ENCODE measurements at regions not wholly inside any gene's neighbourhood (a gene's known extent, or its start where the extent isn't known, plus 50 kb on each side); places are given as distances from the start of the nearest gene placed in this dataset.

DNA sequence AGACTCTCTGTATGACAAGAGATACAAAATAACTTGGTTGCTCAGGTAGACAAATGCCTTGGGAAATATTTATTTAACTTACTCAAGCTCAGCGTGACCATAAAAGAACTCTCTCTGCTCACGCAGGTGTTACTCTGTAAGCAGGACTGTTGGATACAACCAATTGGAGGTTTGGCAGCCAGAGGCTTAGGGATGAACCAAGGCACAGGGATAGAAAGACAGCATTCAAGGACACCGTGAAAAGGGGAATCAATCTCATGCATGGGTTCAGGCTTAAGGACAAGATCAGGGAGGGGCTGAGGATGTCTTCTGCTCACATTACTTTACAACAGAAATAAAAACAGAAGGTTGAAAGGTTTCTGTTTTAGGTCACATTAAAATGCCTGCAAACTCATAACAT is 389.0 kb upstream of the BRINP1 start:
- no peak for TF ChIP-seq EZH2phosphoT487 (IDR thresholded peaks at IDR 0.05; ENCODE audit: low read depth)
- TF ChIP-seq, protein P1, sequence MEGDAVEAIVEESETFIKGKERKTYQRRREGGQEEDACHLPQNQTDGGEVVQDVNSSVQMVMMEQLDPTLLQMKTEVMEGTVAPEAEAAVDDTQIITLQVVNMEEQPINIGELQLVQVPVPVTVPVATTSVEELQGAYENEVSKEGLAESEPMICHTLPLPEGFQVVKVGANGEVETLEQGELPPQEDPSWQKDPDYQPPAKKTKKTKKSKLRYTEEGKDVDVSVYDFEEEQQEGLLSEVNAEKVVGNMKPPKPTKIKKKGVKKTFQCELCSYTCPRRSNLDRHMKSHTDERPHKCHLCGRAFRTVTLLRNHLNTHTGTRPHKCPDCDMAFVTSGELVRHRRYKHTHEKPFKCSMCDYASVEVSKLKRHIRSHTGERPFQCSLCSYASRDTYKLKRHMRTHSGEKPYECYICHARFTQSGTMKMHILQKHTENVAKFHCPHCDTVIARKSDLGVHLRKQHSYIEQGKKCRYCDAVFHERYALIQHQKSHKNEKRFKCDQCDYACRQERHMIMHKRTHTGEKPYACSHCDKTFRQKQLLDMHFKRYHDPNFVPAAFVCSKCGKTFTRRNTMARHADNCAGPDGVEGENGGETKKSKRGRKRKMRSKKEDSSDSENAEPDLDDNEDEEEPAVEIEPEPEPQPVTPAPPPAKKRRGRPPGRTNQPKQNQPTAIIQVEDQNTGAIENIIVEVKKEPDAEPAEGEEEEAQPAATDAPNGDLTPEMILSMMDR (IDR thresholded peaks at IDR 0.05; ENCODE audit: low read depth, low read length): no peak
- no peaks in the 10 kb centered on the region for H3K9me3 ChIP-seq (ENCODE audit: insufficient read depth, low read length)

GRCh38 chr9:119739476-119739875 is 370.2 kb upstream of the BRINP1 start:
- H3K9me3 ChIP-seq (ENCODE audit: insufficient read depth, low read length): no peaks in the 10 kb centered on the region
- H3K36me3 ChIP-seq (replicated peaks; ENCODE audit: low read depth, low read length): no peaks in the 10 kb centered on the region
- TF ChIP-seq, protein P1 (IDR thresholded peaks at IDR 0.05; ENCODE audit: low read depth, low read length): no peak
- TF ChIP-seq EZH2phosphoT487 (IDR thresholded peaks at IDR 0.05; ENCODE audit: low read depth): no peak
- H3K4me3 ChIP-seq (ENCODE audit: low read length): no peak overlapping the region
- H2AFZ ChIP-seq (ENCODE audit: low read depth, low read length): no peak overlapping the region
- H3K9ac ChIP-seq (ENCODE audit: low read length): no peak overlapping the region
- H4K20me1 ChIP-seq (ENCODE audit: insufficient read depth, low read length): no peaks in the 10 kb centered on the region
- H3K27me3 ChIP-seq (ENCODE audit: low read depth, low read length): no peaks in the 10 kb centered on the region
- H3K4me1 ChIP-seq (ENCODE audit: low read length): no peaks in the 10 kb centered on the region
- H3K27ac ChIP-seq (ENCODE audit: low read length): no peak overlapping the region
- no peak overlapping the region for H3K4me2 ChIP-seq (ENCODE audit: low read length)
- H3K79me2 ChIP-seq (ENCODE audit: low read length): no peaks in the 10 kb centered on the region

More for the DNA sequence above, 389.0 kb upstream of the BRINP1 start:
- Histone ChIP-seq H3K79me2 (ENCODE audit: low read length) (no peaks in the 10 kb centered on the region), H3K4me1 (ENCODE audit: low read length) (no peaks in the 10 kb centered on the region), H3K4me3 (ENCODE audit: low read length) (no peak overlapping the region), H4K20me1 (ENCODE audit: insufficient read depth, low read length) (no peaks in the 10 kb centered on the region), H3K9ac (ENCODE audit: low read length) (no peak overlapping the region), H3K27ac (ENCODE audit: low read length) (no peak overlapping the region), H3K27me3 (ENCODE audit: low read depth, low read length) (no peaks in the 10 kb centered on the region), H2AFZ (ENCODE audit: low read depth, low read length) (no peak overlapping the region), H3K36me3 (replicated peaks; ENCODE audit: low read depth, low read length) (no peaks in the 10 kb centered on the region), H3K4me2 (ENCODE audit: low read length) (no peak overlapping the region)

GRCh38 chr9:119736491-119737454 is 367.5 kb upstream of the BRINP1 start:
- Histone ChIP-seq H4K20me1 (ENCODE audit: insufficient read depth, low read length) (no peaks in the 10 kb centered on the region), H3K36me3 (replicated peaks; ENCODE audit: low read depth, low read length) (no peaks in the 10 kb centered on the region), H3K27ac (ENCODE audit: low read length) (no peak overlapping the region), H3K4me3 (ENCODE audit: low read length) (no peak overlapping the region), H3K27me3 (ENCODE audit: low read depth, low read length) (no peaks in the 10 kb centered on the region), H3K9ac (ENCODE audit: low read length) (no peak overlapping the region), H3K4me1 (ENCODE audit: low read length) (no peaks in the 10 kb centered on the region), H3K9me3 (ENCODE audit: insufficient read depth, low read length) (no peaks in the 10 kb centered on the region), H3K79me2 (ENCODE audit: low read length) (no peaks in the 10 kb centered on the region), H3K4me2 (ENCODE audit: low read length) (no peak overlapping the region), H2AFZ (ENCODE audit: low read depth, low read length) (no peak overlapping the region)
- TF ChIP-seq, protein P1 (IDR thresholded peaks at IDR 0.05; ENCODE audit: low read depth, low read length): no peak
- no peak for TF ChIP-seq EZH2phosphoT487 (IDR thresholded peaks at IDR 0.05; ENCODE audit: low read depth)

- Histone ChIP-seq H3K27me3 (ENCODE audit: low read depth, low read length) (no peaks in the 10 kb centered on the region), H3K9me3 (ENCODE audit: insufficient read depth, low read length) (no peaks in the 10 kb centered on the region), H3K27ac (ENCODE audit: low read length) (no peak overlapping the region), H3K4me3 (ENCODE audit: low read length) (no peak overlapping the region), H4K20me1 (ENCODE audit: insufficient read depth, low read length) (no peaks in the 10 kb centered on the region), H2AFZ (ENCODE audit: low read depth, low read length) (no peak overlapping the region), H3K79me2 (ENCODE audit: low read length) (no peaks in the 10 kb centered on the region), H3K4me1 (ENCODE audit: low read length) (no peaks in the 10 kb centered on the region), H3K9ac (ENCODE audit: low read length) (no peak overlapping the region), H3K4me2 (ENCODE audit: low read length) (no peak overlapping the region), H3K36me3 (replicated peaks; ENCODE audit: low read depth, low read length) (no peaks in the 10 kb centered on the region)
- TF ChIP-seq, protein P1 (IDR thresholded peaks at IDR 0.05; ENCODE audit: low read depth, low read length): no peak
- TF ChIP-seq EZH2phosphoT487 (IDR thresholded peaks at IDR 0.05; ENCODE audit: low read depth): no peak
Observed at GRCh38 chr9:119727988-119728387, 358.8 kb upstream of the BRINP1 start.

All from OCI-LY3 (cell line).